Activated CD4-positive, CD25-positive, alpha-beta regulatory T cell treated with anti-CD3 and anti-CD28 coated beads, Interleukin-2, amount 50 U/mL, for 16 hours (primary cell): ENCODE measurements at regions not wholly inside any gene's neighbourhood (a gene's known extent, or its start where the extent isn't known, plus 50 kb on each side); places are given as distances from the start of the nearest gene placed in this dataset.

Experiments
- DNase-seq: peaks from one replicate; pipeline ENCODE4 v3.0.0-alpha.2; 2020; ENCODE audit warnings: low read depth, low spot score

DNA sequence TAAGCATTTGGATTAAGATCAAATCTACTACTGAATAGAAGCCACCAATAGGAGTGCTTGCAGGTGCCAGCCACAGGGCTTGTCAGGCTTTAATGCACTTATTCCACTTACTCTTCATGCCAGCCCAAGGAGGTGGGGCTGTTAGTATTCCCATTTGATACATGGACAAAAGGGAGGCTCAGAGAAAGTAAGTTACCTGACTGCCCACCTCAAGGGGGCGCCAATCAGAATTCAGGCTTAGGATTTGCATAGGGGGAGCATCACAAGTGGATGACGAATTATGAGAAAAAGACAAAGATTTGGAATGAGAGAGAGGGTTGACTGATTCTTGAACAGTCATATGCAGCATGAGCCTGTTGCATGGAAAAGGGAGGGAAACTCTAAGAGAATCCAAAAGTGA, 188.4 kb upstream of the TSHZ2 start:
- DNase-seq: no peak

DNA sequence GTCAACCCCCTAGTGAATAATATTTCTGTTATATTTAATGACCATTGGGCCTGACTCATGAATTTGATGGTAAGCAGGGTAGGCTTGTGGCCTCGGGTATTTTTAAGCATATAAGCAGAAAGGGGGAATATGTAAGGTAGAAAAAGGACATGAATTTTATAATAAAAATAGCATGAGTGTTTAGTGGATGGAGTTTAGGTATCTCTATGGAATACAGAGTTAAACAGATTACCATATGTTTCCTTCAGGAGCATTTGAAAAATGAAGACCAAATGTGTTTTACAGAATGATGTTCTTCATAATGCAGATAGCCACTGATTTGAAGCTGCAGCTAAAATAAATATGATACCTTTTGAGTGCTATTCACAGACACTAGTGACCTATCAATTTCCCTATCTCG, 191.7 kb upstream of the TSHZ2 start:
- no peak for DNase-seq

DNA sequence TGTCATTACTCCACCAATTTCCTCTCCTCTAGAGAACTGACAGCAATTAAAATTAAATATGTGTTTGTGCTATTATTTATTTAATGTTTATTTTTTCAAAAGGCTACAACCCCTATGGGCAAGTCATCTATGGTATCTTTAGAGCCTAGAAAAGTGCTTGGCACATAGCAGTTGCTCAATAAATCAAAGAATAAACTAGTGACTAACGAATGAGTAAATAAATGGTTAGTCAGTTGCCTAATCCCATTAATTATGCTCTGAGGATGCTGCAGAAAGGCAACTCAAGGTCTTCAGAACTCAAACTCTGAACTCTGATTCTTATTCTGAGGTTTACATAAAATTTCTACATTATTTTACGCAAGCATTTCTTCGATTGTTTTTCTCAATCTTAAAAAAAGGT, 193.0 kb upstream of the TSHZ2 start:
- no peak for DNase-seq

DNA sequence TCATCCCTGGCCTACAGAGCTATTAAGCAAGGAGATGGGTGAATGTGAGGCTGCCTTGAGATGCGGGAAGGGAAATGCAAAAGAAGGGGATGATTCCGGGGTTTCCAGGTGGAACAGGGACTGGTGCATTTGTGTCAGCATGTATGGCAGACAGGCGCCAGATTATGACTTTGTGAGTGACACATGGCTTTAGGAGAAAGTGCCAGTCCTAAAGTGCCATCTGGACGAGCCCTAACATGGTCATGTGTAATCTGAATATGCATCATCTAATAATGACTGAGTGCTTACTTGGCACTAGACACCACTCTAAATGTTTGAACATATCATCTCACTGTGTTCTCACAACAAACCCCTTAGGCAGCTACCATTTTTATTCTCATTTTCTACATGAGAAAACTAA, 195.0 kb upstream of the TSHZ2 start:
- no peak for DNase-seq

DNA sequence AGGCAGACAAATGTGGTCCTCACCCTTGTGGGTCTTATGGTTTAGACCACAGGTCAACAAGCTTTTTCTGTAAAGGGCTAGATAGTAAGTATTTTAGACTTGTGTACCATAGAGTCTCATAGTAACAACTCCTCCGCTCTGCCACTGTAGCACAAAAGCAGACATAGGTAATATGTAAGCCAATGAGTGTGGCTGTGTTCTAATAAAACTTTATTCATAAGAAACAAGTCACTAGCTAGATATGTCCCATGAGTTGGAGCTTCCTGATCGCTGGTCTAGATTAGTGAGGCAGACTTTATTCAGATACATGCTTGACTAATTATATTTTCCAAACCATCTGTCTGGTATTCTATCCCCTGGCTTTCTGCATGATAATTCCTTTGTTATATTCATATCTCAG, 196.4 kb upstream of the TSHZ2 start:
- no peak for DNase-seq

DNA sequence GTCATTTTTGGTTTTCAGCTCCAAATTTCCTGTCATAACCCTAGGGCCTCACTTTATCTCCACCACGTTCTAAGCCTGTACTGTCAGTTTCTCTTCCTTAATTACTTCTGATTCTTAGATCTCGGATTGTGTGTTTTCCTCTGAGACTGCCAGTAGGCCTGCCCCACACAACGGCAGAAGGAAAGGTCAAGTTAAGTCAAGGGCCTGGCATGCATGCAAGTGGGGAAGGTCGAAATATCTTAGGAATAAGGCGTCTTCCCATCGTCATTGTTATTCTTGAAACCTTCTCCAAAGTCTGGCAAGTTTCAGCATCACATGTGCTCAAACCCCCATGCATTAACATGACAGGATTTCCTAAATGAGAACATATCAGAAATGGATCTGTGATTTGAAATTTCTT, 203.5 kb upstream of the TSHZ2 start:
- no peak for DNase-seq

DNA sequence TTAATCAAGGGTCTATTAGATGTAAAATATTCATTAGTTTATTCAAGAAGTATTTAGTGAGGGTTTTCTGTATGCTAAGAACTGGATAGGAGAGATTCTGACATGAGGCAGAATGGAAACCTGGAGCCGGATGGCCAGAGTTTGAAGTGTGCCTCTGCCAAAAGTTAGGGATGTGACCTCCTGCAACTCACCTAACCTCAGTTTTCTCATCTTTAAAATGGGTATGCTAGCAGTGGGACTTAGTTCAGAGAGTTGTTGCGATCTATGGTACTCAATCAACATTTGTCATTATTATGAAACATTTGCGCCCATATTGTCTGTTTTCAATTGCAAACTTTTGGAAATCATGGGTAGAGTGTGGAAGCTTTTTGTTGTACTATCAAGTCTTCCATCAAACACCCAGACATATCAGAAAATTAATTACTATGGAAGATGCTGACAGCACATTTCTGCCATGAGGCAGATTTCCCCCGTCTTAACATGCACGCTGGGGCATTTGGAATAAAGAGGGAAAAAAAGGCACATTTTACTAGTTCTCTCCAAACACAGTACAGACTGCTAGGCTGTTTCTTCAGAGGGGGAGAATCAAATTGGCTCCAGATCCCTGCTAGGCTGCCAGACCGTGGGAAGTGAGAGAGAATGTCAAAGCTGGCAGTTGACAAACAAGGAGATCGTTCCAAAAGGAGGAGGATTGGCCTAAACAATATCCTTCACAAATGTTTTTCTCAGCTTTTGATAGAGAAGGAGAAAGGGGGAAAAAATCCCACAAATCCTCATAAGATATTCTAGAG, 205.3 kb upstream of the TSHZ2 start:
- no peak for DNase-seq

DNA sequence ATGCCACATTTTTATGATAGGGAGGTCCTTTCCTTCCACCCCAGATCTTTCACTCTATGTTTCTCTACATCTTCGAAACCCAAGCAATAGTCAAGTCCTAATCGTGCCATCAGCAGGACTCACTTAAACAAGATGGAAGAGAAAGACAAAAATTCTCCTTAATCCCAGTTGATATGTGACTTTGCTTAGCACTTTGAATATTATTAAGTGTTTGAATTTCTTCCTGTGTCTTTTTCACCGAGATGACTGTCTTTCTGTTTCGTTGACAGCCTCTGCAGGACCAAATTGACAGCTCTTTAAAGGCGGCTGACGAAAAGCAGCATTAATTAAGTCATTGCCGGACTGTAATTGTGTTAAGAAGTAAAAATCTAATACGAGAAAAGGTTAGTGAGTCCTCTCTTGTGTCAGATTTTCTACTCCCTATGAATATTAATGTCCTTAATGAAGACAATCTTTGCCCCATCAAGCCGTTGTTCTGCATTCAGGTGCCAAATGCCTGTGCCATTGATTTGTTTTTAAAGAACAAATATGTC, 208.8 kb upstream of the TSHZ2 start:
- no peak for DNase-seq

DNA sequence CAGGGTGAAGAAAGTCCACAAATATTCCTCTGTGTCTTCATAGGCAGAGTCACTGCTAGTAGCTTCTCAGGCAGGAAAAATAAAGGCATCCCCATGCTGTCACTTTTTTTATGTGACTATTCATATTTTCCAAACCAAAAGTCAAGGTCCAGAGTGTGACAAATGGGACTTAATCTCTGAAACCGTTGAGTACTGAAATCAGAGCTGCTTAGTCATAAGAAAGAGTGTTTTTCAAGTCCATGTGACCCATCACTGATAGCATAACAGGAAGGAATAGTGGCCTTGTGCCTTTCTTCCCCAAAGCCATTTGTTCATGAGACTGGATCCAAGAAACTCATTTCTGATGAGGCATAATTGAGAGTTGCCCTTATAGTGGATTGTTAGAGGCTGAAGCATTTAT, 210.3 kb upstream of the TSHZ2 start:
- DNase-seq: no peak

DNA sequence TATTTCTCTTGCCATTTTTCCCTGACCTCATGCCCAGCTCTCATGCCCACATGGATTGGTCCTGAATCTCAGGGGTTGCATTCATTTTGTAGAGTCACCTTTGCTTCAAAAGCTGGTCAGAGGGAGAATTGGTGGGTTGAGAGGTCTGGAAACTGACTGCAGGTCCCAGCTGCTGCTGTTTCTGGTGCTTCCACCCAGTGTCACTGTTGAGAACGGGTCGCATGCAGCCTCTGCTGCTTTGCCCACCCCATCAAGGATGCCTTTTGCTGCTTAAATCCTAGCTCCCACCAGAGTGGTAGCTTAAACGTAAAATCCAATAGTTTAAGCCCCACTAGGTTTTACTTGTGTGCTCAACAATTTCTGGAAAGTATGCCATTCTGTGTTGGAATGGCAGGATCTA, 211.4 kb upstream of the TSHZ2 start:
- DNase-seq: no peak

DNA sequence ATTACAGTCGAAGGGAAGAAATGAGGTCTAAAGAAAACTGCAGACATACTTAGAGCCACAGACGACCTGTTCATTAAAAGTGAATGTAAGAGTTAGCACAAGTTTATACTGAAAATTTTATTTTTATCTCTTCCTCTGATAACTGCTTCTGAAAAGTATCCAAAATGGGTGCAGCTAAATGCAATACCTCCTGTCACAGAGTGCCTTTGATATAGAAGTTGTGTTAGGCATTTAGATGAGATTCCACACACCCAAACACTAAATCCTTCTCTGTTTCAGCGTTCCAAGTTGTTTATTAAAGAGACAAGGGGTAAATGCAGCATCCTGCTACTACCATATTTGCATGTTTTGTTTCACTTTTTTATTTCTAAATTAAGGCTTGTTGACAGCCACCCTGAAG, 214.7 kb upstream of the TSHZ2 start:
- no peak for DNase-seq

DNA sequence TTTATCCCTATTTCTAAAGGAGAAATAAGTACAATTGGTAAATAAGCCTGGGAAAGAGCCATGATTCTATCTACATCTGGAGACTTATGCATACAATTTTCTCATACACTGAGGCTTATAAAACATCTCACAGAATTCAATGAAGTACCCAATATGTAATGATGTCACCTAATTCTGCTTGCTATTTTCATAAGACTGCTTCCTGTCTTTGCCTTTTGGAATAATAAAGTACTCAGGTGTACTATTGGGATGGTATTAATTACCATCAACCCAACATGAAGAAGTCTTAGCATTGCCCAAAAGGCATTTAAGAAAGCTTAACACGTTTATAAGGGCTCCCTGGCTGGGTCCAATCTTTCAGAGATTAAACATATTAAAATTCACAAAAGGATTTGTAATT, 216.4 kb upstream of the TSHZ2 start:
- no peak for DNase-seq

DNA sequence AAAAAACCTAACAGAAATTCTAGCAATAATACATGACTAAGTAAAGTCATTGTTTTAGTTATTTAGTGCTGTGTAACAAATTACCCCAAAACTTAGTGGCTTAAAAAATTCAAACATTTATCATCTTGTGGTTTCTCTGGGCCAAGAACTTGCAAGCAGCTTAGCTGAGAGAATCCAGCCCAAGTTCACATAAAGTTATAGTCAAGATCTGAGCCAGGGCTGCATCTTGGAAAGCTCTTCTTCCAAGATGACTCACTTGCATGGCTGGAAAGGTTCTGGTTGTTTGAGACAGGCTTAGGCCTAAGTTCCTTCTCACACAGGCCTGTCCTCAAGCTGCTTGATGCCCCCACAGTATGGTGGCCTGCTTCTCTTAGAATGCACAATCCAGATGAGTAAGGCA, 217.8 kb upstream of the TSHZ2 start:
- DNase-seq: no peak

DNA sequence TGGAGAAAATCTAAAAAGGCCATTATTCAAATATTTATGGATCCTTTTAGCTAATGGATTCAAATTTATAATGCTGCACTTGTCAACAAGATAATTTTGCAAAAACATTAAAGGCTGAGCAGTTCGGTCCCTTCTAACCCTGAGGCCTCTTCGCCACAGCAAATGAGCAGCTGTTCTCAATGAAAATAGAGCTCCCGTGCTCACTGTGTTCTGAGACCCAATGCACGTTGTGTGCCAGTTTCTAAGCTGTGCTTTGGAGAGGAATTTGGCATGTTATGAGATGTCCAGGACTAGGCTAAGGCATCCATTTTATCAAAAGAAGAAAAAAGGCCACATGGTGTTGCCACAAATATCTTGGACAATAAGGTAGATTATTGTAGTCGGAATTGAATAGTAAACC, 220.1 kb upstream of the TSHZ2 start:
- no peak for DNase-seq

DNA sequence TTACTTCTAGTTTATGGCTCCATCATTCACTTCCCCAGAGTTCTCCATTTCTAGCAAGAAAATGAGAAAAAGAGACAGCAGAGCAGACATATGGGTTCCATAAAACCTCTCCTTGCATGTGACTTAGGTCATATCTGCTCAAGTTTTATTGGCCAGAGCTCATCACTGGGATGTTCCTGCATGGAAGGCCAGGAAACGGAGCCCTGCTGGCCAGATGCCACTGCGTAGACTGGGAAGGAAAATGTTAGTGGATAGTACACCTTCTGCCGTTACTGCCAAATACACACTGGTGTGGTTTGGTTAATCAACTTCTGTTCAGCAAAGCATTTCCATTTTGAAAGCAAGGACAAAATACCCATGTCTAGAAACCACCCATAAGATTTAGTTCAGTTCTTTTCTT, 220.6 kb upstream of the TSHZ2 start:
- no peak for DNase-seq

DNA sequence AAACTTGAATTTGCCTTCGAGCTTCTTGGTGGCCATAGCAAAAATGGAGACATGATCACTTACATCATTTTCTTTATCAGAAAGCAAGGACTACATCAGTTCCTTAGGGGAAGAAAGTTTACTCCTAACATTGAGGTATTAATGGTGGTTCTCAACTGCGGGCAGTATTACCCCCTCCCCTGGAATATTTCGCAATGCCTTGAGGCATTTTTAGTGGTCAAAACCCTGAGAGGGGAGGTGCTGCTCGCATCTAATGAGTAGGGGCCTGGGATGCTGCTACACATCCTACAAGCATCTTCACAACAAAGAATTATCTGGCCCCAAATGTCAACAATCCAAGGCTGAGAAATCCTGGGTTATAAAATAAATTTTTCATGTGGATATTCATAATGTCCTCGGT, 222.2 kb upstream of the TSHZ2 start:
- DNase-seq: no peak

DNA sequence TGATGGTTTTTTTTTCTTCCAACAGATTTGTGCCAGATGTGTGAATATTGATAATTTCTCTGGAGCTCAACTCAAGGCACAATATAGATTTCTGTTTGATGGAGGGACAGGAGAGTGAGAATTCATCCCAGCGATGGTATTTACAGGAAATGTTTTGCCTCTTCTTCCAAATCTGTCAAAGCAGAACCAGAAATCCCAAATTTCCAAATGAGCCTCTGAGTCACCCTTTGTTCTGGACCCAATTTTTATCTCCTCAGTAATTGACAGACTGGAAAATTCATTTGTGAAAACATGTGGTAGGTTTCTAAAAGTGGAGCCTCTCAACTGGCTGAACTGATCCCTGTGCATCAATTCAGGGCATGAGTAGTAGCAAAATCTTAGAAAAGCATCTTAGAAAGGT, 223.2 kb upstream of the TSHZ2 start:
- DNase-seq: no peak

DNA sequence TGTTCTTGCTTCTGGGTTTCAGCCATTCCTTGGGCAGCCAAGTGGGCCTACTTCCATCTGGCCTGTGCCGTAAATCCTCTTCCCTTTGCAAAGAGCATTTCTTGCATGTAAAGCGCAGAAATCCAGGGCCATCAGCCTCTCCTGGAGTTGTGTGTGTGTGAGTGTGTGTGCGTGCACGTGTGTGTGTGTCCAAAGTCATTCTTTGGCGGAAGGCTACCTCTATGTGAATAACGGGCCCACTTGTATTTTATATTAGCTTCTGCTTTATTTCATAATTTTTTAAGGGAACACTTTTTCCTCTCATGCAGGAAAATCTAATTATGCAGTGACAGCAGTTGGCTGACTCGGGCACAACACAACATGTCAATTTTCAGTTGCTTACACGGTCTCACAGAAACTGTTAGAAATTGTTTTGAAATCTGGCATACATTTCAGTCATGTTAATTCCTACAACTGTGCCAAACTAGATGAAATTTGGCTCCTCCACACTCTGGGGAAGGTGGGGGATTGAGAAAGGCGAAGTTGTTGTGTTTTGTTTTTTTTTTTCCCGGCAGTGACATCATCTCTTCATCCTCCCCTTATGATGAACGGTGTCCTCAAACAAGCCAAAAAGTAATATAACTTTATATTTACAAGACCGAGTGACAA, 223.7 kb upstream of the TSHZ2 start:
- no peak for DNase-seq

DNA sequence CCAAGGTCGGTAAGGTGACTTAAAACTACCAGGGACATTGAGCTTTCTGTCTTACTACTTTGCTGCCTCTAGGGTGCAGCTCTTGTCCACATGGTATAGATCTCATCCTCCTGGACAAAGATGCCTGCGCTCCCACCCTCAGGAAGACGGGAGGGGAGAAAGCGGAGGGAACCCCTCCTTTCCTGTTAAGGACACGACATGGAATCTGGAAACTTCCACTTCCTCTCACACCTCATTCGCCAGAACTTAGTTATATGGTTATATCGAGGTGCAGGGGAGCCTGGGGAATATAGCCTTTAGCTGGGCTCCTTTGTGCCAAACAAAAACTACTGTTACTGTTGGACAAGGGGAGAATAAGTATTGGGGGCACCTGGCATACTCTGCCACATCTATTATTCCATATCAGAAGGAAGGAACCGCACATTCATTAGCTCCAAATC, 224.3 kb upstream of the TSHZ2 start:
- no peak for DNase-seq

DNA sequence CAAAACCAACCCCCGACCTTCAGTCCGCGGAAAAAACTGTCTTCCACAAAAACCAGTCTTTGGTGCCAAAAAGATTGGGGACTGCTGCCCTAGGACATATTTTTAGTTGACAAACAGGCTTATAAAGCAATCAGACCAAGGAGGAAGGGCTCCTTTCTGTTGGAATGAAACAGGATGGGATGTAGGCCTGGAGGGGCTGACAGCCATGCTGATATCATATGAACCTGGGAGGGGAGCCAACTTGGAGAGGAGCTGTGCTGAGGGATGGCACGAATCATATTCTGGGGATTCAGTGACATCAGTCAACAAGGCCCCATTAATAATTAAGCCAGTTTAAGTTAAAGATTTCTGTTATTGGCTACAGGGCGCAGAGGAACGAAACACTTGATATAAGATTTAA, 225.4 kb upstream of the TSHZ2 start:
- no peak for DNase-seq

DNA sequence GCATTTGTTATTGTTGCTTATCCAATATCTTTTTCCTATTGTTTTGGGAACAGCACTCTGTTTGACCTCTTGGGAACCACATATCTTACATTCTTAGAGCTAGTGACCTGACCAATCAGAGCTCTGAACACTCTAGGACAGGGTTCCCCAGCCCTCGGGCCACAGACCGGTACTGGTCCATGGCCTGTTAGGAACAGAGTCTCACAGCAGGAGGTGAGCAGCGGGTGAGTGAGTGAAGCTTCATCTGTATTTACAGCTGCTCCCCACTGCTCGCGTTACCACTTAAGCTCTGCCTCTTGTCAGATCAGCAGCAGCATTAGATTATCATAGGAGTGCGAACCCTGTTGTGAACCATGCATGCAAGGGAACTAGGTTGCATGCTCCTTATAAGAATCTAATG, 226.0 kb upstream of the TSHZ2 start:
- no peak for DNase-seq

DNA sequence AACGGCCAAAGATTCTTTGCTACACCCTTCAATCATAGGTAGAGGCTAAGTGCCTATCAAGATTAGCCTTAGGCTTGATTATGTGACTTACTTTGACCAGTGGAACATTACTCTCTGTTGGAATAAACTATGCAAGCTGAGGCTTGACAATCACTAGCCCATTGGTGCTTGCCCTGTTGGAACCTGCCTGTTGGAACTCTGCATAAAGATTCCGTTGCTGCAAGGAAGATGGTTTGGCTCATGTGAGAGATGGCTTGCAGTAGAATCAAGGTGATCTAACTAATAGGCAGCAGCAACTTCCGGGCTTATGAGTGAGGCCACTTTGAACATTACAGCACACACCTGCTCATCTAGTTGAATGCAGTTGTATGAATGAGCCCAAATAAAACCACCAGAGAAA, 227.7 kb upstream of the TSHZ2 start:
- DNase-seq: no peak

DNA sequence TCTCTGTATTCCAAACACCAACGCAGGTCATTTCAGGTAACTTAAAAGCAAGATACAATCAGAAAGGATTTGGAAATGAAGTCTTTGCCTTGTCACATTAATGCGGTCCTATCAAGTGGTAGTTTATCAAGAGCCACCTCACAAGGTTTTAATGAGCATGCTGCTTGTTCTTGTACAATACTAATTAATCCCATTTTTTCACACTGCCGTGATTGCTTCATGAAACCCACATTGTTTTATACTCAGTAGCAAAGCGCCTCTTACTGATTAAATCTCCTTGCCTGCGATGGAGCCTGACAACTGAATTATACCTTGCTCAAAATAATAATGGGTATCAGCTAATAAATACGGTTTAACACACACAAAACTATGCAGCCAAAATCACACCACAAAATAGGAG, 234.1 kb upstream of the TSHZ2 start:
- no peak for DNase-seq
